Endothelial cell of umbilical vein (primary cell): ENCODE measurements at regions not wholly inside any gene's neighbourhood (a gene's known extent, or its start where the extent isn't known, plus 50 kb on each side); places are given as distances from the start of the nearest gene placed in this dataset.

Experiments used
- BruUV-seq: library from RNA; stranded (reverse); fragments of 400-500 nt; replicated peaks from 2 replicates; lab custom pipeline; 2021; lab: Mats Ljungman, UMichigan
- CTCF ChIA-PET: fragments of 300-600, 350-600 bp; sonication (Branson Sonifier 250); formaldehyde crosslinking; loops from one replicate; lab custom pipeline; 2021; ENCODE audit warnings: antibody characterized with exemption, inconsistent platforms; lab: Charles Lee
- POLR2A ChIA-PET: fragments of 300-600, 350-600 bp; sonication (Branson Sonifier 250); formaldehyde crosslinking; loops from one replicate; lab custom pipeline; 2021; ENCODE audit warnings: antibody characterized with exemption, inconsistent platforms; lab: Charles Lee
- DNase-seq: peaks from one replicate; pipeline ENCODE4 v3.0.0-alpha.2; 2011; ENCODE audit warnings: low read depth, low spot score
- FAIRE-seq: peaks from 2 replicates; lab custom pipeline; 2011; peaks lifted over from hg19 to GRCh38; lab: Jason Lieb, UNC
- H2AFZ ChIP-seq: 2 replicates; pipeline ENCODE4 v1.6.0; 2012; ENCODE audit warnings: low read depth, low read length, control low read depth, inconsistent platforms
- H3K27ac ChIP-seq: 2 replicates; pipeline ENCODE4 v1.5.1; 2011; ENCODE audit warnings: low read depth, mild to moderate bottlenecking, control low read depth, low read length, moderate library complexity; ENCODE audit not compliant: insufficient read depth
- H3K27me3 ChIP-seq, 2 experiments: 2 replicates each; pipeline versions ENCODE4 v1.6.0 to v1.6.1; 2011; ENCODE audit warnings: low read length in 2 of 2, mixed read lengths in 1 of 2; ENCODE audit not compliant: control insufficient read depth in 2 of 2, insufficient read depth in 2 of 2
- H3K36me3 ChIP-seq, 2 experiments: 2 replicates in 1 of 2; 3 replicates in 1 of 2; pipeline ENCODE4 v1.5.1; 2011; ENCODE audit warnings: low read length in 2 of 2, mild to moderate bottlenecking in 1 of 2, moderate library complexity in 1 of 2; ENCODE audit not compliant: control insufficient read depth in 2 of 2, insufficient read depth in 2 of 2; ENCODE audit errors: extremely low read depth in 1 of 2
- H3K4me1 ChIP-seq: 3 replicates; pipeline ENCODE4 v1.5.1; 2011; ENCODE audit warnings: mild to moderate bottlenecking, low read length; ENCODE audit not compliant: control insufficient read depth, insufficient read depth; ENCODE audit errors: extremely low read depth
- H3K4me2 ChIP-seq: 2 replicates; pipeline ENCODE4 v1.6.1; 2011; ENCODE audit warnings: low read length, control low read depth, mixed read lengths; ENCODE audit not compliant: insufficient read depth
- H3K4me3 ChIP-seq, 3 experiments: fragments of 200-600 bp in 1 of 3; sonication (generic), shearing (Covaris generic) in 1 of 3; replicated peaks in 1 of 3; 2 replicates each; pipeline ENCODE4 v1.5.1; 2011 to 2016; ENCODE audit warnings: control low read depth in 3 of 3, low read length in 3 of 3, mild to moderate bottlenecking in 2 of 3, inconsistent platforms in 1 of 3, low read depth in 1 of 3, moderate library complexity in 1 of 3; ENCODE audit not compliant: insufficient read depth in 1 of 3
- H3K79me2 ChIP-seq: 2 replicates; pipeline ENCODE4 v1.6.0; 2012; ENCODE audit warnings: low read length, inconsistent platforms; ENCODE audit not compliant: control insufficient read depth, insufficient read depth
- H3K9ac ChIP-seq: replicated peaks from 2 replicates; pipeline ENCODE3; 2011; ENCODE audit warnings: low read length, control low read depth; ENCODE audit not compliant: insufficient read depth; ENCODE audit errors: extremely low read depth
- H3K9me1 ChIP-seq: replicated peaks from 3 replicates; pipeline ENCODE4 v1.6.0; 2011; ENCODE audit warnings: mild to moderate bottlenecking, low read length; ENCODE audit not compliant: control insufficient read depth, insufficient read depth; ENCODE audit errors: extremely low read depth
- H3K9me3 ChIP-seq: replicated peaks from 2 replicates; pipeline ENCODE4 v1.5.1; 2012; ENCODE audit warnings: low read length, inconsistent platforms; ENCODE audit not compliant: control insufficient read depth, insufficient read depth
- H4K20me1 ChIP-seq: replicated peaks from 2 replicates; pipeline ENCODE3; 2011; ENCODE audit warnings: mild to moderate bottlenecking, low read length; ENCODE audit not compliant: control insufficient read depth, insufficient read depth; ENCODE audit errors: extremely low read depth
- EZH2 ChIP-seq: IDR thresholded peaks from 2 replicates; pipeline ENCODE4 v1.6.1; 2012; ENCODE audit warnings: borderline replicate concordance, low read depth, mild to moderate bottlenecking, moderate library complexity, low read length, inconsistent platforms; ENCODE audit not compliant: severe bottlenecking
- FOS ChIP-seq: IDR thresholded peaks from 2 replicates; pipeline ENCODE4 v1.6.1; 2011; ENCODE audit warnings: mild to moderate bottlenecking, low read length, moderate library complexity, borderline replicate concordance; ENCODE audit not compliant: insufficient read depth
- GATA2 ChIP-seq: IDR thresholded peaks from 2 replicates; pipeline ENCODE4 v1.7.0; 2011; ENCODE audit warnings: low read depth, mild to moderate bottlenecking, moderate library complexity, mixed read lengths, low read length; ENCODE audit not compliant: insufficient read length, insufficient read depth
- MAX ChIP-seq: IDR thresholded peaks from 2 replicates; pipeline ENCODE4 v1.6.1; 2011; ENCODE audit not compliant: insufficient read depth, insufficient read length
- POLR2A ChIP-seq: IDR thresholded peaks from 2 replicates; pipeline ENCODE4 v1.6.1; 2012; ENCODE audit warnings: low read depth, mild to moderate bottlenecking, control low read depth, low read length
- POLR2AphosphoS5 ChIP-seq: IDR thresholded peaks from 2 replicates; pipeline ENCODE4 v1.6.1; 2012; ENCODE audit warnings: low read depth, mild to moderate bottlenecking, control low read depth, low read length, moderate library complexity; ENCODE audit not compliant: insufficient read depth
- dilution Hi-C: fragments of 300-500 bp; cut with MboI; formaldehyde crosslinking; loops from one replicate; pipeline ENCODE4 v1.15.0; 2019; ENCODE audit warnings: low sequenced_read_pairs; ENCODE audit not compliant: extremely low pct_ligation_motif_present
- intact Hi-C: fragments of 100-400 bp; cut with micrococcal nuclease; formaldehyde crosslinking; loops from one replicate; pipeline ENCODE4 v1.10.0; 2022
- TF ChIP-seq, protein P1 (sequence below), 2 donors: IDR thresholded peaks; 1 replicate in 1 of 2; 2 replicates in 1 of 2; pipeline ENCODE4 v1.5.1; 2011; ENCODE audit warnings: low read length in 2 of 2, mild to moderate bottlenecking in 2 of 2, moderate library complexity in 2 of 2, control low read depth in 1 of 2, inconsistent platforms in 1 of 2, low read depth in 1 of 2; ENCODE audit not compliant: insufficient read depth in 1 of 2; ENCODE audit errors: extremely low read depth in 1 of 2

- Histone ChIP-seq H3K27ac (no peak overlapping the region), H3K4me1 (no peaks in the 10 kb centered on the region), H2AFZ (no peak overlapping the region), H3K9me3 (no peaks in the 10 kb centered on the region), H3K9ac (no peak overlapping the region), H3K27me3 (no peaks in the 10 kb centered on the region), H3K79me2 (no peaks in the 10 kb centered on the region), H3K9me1 (no peaks in the 10 kb centered on the region), H3K4me3 (no peak overlapping the region), H4K20me1 (no peaks in the 10 kb centered on the region), H3K36me3 (no peaks in the 10 kb centered on the region), H3K4me2 (no peak overlapping the region)
- no TSS peak for BruUV-seq
- POLR2A ChIA-PET, result no interaction called here
- dilution Hi-C loops, result no loop called here
- CTCF ChIA-PET, result no interaction called here
- no peak for TF ChIP-seq GATA2
- no peak for TF ChIP-seq POLR2AphosphoS5
- TF ChIP-seq EZH2, result no peak
- DNase-seq (no peak), FAIRE-seq (no peak)
- intact Hi-C loops, result no loop called here
Observed at GRCh38 chr20:48456366-48457192, 371.2 kb downstream of the PREX1 start.

- Histone ChIP-seq H3K4me2 (no peak overlapping the region), H3K27me3 (no peaks in the 10 kb centered on the region), H2AFZ (no peak overlapping the region), H3K9me3 (no peaks in the 10 kb centered on the region), H3K36me3 (no peaks in the 10 kb centered on the region), H3K4me1 (no peaks in the 10 kb centered on the region), H4K20me1 (no peaks in the 10 kb centered on the region), H3K27ac (no peak overlapping the region), H3K79me2 (no peaks in the 10 kb centered on the region), H3K9ac (no peak overlapping the region), H3K9me1 (no peaks in the 10 kb centered on the region), H3K4me3 (no peak overlapping the region)
- BruUV-seq, result no TSS peak
- DNase-seq, result no peak
- dilution Hi-C loops, result no loop called here
- TF ChIP-seq FOS (no peak), POLR2AphosphoS5 (no peak), GATA2 (no peak), EZH2 (no peak), POLR2A (no peak), MAX (no peak)
- TF ChIP-seq, protein P1, sequence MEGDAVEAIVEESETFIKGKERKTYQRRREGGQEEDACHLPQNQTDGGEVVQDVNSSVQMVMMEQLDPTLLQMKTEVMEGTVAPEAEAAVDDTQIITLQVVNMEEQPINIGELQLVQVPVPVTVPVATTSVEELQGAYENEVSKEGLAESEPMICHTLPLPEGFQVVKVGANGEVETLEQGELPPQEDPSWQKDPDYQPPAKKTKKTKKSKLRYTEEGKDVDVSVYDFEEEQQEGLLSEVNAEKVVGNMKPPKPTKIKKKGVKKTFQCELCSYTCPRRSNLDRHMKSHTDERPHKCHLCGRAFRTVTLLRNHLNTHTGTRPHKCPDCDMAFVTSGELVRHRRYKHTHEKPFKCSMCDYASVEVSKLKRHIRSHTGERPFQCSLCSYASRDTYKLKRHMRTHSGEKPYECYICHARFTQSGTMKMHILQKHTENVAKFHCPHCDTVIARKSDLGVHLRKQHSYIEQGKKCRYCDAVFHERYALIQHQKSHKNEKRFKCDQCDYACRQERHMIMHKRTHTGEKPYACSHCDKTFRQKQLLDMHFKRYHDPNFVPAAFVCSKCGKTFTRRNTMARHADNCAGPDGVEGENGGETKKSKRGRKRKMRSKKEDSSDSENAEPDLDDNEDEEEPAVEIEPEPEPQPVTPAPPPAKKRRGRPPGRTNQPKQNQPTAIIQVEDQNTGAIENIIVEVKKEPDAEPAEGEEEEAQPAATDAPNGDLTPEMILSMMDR (IDR thresholded peaks at IDR 0.05; ENCODE audit: extremely low read depth in 1 of 2, insufficient read depth in 1 of 2, low read depth in 1 of 2, low read length in 2 of 2), result no peak
- no peak for FAIRE-seq
- CTCF ChIA-PET, result no interaction called here
- intact Hi-C loops, result no loop called here
- POLR2A ChIA-PET, result no interaction called here
Observed at GRCh38 chr20:48455651-48456365, 372.0 kb downstream of the PREX1 start.
